Gastroesophageal sphincter (tissue), 4 donors: ENCODE measurements at regions not wholly inside any gene's neighbourhood (a gene's known extent, or its start where the extent isn't known, plus 50 kb on each side); places are given as distances from the start of the nearest gene placed in this dataset.

Experiments
- ATAC-seq: fragments of 150-250 bp; one replicate; pipeline ENCODE4 v1.9.1; 2016; ENCODE audit warnings: mild to moderate bottlenecking, moderate library complexity
- H3K27ac ChIP-seq, 4 donors: fragments of 200-600 bp; sonication (generic) in 3 of 4; 1 replicate in 3 of 4; 2 replicates in 1 of 4; pipeline ENCODE4 v1.5.1; 2016 to 2019
- H3K27me3 ChIP-seq: fragments of 200-600 bp; sonication (generic); one replicate; pipeline ENCODE4 v1.5.1; 2019
- H3K36me3 ChIP-seq, 2 donors: fragments of 200-600 bp; sonication (generic); one replicate each; pipeline ENCODE4 v1.5.1; 2019; ENCODE audit warnings: control low read depth in 1 of 2
- H3K4me1 ChIP-seq, 3 donors: fragments of 200-600 bp; sonication (generic); 1 replicate in 2 of 3; 2 replicates in 1 of 3; pipeline ENCODE4 v1.5.1; 2016 to 2019; ENCODE audit warnings: control low read depth in 2 of 3
- H3K4me3 ChIP-seq, 2 donors: fragments of 200-600 bp; sonication (generic); one replicate each; pipeline ENCODE4 v1.5.1; 2019; ENCODE audit warnings: mild to moderate bottlenecking in 1 of 2, moderate library complexity in 1 of 2
- H3K9me3 ChIP-seq, 3 donors: fragments of 200-600 bp; sonication (generic); one replicate each; pipeline ENCODE4 v1.5.1; 2017 to 2019; ENCODE audit warnings: control low read depth in 2 of 3
- EP300 ChIP-seq: sonication (generic); formaldehyde crosslinking; IDR thresholded peaks from one replicate; pipeline ENCODE4 v1.6.1; 2017; ENCODE audit warnings: antibody characterized with exemption, mild to moderate bottlenecking
- POLR2A ChIP-seq, 2 donors: fragments of 450-650 bp; IDR thresholded peaks; one replicate each; pipeline ENCODE4 v1.6.1; 2017; ENCODE audit warnings: antibody characterized with exemption in 2 of 2, mild to moderate bottlenecking in 2 of 2, moderate library complexity in 1 of 2
- POLR2AphosphoS5 ChIP-seq: sonication (generic); formaldehyde crosslinking; IDR thresholded peaks from one replicate; pipeline ENCODE4 v1.6.1; 2017; ENCODE audit warnings: antibody characterized with exemption
- WGBS, 2 donors: methylation state at CpG; one replicate each; pipeline ENCODE4 v1.1.5; 2018; ENCODE audit warnings: low coverage in 1 of 2; 5-methylcytosine and 5-hydroxymethylcytosine counted together
- TF ChIP-seq, protein P1 (sequence below), 4 experiments: fragments of 200-600 bp in 2 of 4; fragments of 450-650 bp in 2 of 4; sonication (generic) in 1 of 4; IDR thresholded peaks; one replicate each; pipeline ENCODE4 v1.5.1; 2017 to 2019; ENCODE audit warnings: antibody characterized with exemption in 4 of 4, mild to moderate bottlenecking in 2 of 4, moderate library complexity in 2 of 4

DNA sequence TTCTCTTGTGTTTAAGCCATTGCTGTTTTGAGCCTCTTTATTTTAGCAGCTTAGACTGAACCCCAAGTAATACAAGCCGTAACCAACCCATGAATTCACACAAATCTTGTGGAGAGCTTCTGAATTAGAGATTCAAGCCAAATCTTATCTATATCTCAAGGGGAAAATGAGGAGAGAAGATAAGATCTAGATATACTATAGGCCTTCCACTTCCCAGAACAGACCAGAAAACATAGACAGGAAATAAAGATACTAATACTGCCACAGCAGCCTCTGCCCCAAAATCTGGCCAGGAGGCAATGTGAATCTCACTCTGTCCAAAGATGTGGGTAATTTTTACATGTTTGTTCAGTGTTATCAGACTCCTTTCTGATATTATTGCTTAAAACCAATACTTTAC lies 307.2 kb downstream of the PTEN start:
- no peak for ATAC-seq
- Histone ChIP-seq H3K9me3 (peaks cover 0 to 11% (median 0%) of the 10 kb centered on the region in 3 donors), H3K4me1 (peaks cover 0 to 6% (median 0%) of the 10 kb centered on the region in 3 donors), H3K27ac (no peak overlapping the region), H3K4me3 (no peak overlapping the region), H3K36me3 (no peaks in the 10 kb centered on the region), H3K27me3 (no peaks in the 10 kb centered on the region)
- TF ChIP-seq, protein P1, sequence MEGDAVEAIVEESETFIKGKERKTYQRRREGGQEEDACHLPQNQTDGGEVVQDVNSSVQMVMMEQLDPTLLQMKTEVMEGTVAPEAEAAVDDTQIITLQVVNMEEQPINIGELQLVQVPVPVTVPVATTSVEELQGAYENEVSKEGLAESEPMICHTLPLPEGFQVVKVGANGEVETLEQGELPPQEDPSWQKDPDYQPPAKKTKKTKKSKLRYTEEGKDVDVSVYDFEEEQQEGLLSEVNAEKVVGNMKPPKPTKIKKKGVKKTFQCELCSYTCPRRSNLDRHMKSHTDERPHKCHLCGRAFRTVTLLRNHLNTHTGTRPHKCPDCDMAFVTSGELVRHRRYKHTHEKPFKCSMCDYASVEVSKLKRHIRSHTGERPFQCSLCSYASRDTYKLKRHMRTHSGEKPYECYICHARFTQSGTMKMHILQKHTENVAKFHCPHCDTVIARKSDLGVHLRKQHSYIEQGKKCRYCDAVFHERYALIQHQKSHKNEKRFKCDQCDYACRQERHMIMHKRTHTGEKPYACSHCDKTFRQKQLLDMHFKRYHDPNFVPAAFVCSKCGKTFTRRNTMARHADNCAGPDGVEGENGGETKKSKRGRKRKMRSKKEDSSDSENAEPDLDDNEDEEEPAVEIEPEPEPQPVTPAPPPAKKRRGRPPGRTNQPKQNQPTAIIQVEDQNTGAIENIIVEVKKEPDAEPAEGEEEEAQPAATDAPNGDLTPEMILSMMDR (IDR thresholded peaks at IDR 0.05), result no peak
- TF ChIP-seq POLR2AphosphoS5 (no peak), POLR2A (IDR thresholded peaks at IDR 0.05) (no peak), EP300 (no peak)
- WGBS, 2 donors, result 88% methylated on average over 1 of the region's 1 CpG; no CpG with 5 or more reads in 1 of the 2 donors

DNA sequence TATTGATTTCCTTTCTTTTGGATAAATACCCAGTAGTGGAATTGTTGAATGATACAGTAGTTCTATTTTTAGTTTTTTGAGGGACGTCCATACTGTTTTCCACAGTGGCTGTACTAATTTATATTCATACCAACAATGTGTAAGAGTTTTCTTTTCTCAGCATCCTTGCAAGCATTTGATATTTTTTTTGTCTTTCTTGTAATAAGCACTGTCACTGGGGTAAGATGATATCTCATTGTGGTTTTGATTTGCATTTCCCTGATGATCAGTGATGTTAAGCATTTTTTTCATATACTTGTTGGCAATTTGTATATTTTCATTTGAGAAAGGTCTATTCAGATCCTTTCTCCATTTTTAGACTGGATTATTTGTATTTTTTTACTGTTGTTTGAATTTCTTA lies 308.7 kb downstream of the PTEN start:
- 21 to 25% methylated on average over 1 of the region's 1 CpG for WGBS, 2 donors
- Histone ChIP-seq H3K27me3 (no peaks in the 10 kb centered on the region), H3K27ac (no peak overlapping the region), H3K4me3 (no peak overlapping the region), H3K4me1 (no peaks in the 10 kb centered on the region), H3K36me3 (no peaks in the 10 kb centered on the region), H3K9me3 (peaks cover 0 to 15% (median 0%) of the 10 kb centered on the region in 3 donors)
- ATAC-seq, result no peak
- TF ChIP-seq POLR2A (IDR thresholded peaks at IDR 0.05) (no peak), POLR2AphosphoS5 (no peak), EP300 (no peak)

DNA sequence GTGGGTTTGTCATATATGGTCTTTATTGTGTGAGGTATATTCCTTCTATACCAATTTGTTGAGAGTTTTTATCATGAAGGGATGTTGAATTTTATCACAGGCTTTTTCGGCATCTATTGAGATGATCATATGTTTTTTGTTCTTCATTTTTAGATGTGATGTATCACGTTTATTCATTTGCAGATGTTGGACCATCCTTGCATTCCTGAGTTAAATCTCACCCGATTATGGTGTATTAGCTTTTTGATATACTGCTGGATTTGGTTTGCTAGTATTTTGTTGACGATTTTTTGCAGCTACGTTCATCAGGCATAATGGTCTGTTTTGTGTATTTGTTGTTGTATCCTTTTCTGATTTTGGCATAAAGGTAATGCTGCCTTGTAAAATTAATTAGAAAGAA lies 311.0 kb downstream of the PTEN start:
- H3K36me3 ChIP-seq, result no peaks in the 10 kb centered on the region
- no peak for ATAC-seq
- H3K27me3 ChIP-seq, result no peaks in the 10 kb centered on the region
- peaks cover 0 to 22% (median 0%) of the 10 kb centered on the region in 3 donors for H3K9me3 ChIP-seq
- no peak overlapping the region for H3K4me3 ChIP-seq
- TF ChIP-seq EP300 (no peak), POLR2A (IDR thresholded peaks at IDR 0.05) (no peak), POLR2AphosphoS5 (no peak)
- TF ChIP-seq, protein P1 (IDR thresholded peaks at IDR 0.05), result no peak
- no peak overlapping the region for H3K27ac ChIP-seq
- 89 to 91% methylated on average over 5 of the region's 5 CpGs for WGBS, 2 donors
- no peaks in the 10 kb centered on the region for H3K4me1 ChIP-seq

DNA sequence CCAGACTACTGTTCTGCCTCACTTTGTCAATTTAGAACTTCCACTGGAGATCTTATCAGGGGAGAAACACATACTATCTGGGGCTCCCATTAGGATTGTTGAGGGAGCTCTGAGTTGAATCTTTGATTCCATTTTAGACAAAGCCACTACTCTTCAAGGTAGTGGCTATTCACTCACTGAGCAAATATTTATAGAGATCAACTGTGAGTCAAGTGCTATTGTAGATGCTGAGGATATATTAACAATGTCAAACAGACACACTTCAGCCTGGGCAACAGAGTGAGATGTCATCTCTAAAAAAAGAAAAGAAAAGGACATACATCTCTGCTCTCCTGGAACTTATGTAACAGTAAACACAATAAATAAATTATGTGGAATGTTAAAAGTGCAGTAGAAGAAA lies 315.3 kb downstream of the PTEN start:
- Histone ChIP-seq H3K4me3 (no peak overlapping the region), H3K27ac (no peak overlapping the region)
- TF ChIP-seq POLR2A (IDR thresholded peaks at IDR 0.05), result no peak

DNA sequence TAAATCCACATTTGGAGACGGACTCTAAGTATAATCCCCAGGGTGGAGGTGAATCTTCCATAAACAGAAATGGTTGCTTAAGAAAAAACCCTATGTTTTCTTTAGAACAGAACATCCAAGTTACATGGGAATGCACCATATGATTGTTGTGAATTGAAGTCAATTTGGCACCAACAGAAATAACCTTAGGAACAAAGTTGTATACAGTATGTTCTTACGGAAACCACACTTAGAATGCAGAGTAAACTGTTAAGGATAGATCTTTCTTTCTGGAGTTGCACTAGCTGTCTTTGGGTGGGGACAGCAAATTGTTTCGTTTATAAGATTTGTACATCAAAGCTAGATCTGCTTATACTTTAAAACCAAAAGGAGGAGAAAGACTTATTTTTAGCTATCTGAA lies 316.4 kb downstream of the PTEN start:
- Histone ChIP-seq H3K36me3 (no peaks in the 10 kb centered on the region), H3K4me3 (no peak overlapping the region), H3K4me1 (no peaks in the 10 kb centered on the region), H3K9me3 (peaks cover 0 to 14% (median 0%) of the 10 kb centered on the region in 3 donors), H3K27me3 (no peaks in the 10 kb centered on the region), H3K27ac (no peak overlapping the region)
- TF ChIP-seq POLR2A (IDR thresholded peaks at IDR 0.05), result no peak
- TF ChIP-seq EP300, result no peak
- TF ChIP-seq, protein P1 (IDR thresholded peaks at IDR 0.05), result no peak
- TF ChIP-seq POLR2AphosphoS5, result no peak
- 52 to 84% methylated on average over 2 to 3 of the region's 3 CpGs for WGBS, 2 donors
- ATAC-seq, result no peak

More for the DNA sequence above, 315.3 kb downstream of the PTEN start:
- no peaks in the 10 kb centered on the region for H3K4me1 ChIP-seq
- peaks cover 0 to 22% (median 0%) of the 10 kb centered on the region in 3 donors for H3K9me3 ChIP-seq
- H3K27me3 ChIP-seq, result no peaks in the 10 kb centered on the region
- ATAC-seq, result no peak
- no peaks in the 10 kb centered on the region for H3K36me3 ChIP-seq

DNA sequence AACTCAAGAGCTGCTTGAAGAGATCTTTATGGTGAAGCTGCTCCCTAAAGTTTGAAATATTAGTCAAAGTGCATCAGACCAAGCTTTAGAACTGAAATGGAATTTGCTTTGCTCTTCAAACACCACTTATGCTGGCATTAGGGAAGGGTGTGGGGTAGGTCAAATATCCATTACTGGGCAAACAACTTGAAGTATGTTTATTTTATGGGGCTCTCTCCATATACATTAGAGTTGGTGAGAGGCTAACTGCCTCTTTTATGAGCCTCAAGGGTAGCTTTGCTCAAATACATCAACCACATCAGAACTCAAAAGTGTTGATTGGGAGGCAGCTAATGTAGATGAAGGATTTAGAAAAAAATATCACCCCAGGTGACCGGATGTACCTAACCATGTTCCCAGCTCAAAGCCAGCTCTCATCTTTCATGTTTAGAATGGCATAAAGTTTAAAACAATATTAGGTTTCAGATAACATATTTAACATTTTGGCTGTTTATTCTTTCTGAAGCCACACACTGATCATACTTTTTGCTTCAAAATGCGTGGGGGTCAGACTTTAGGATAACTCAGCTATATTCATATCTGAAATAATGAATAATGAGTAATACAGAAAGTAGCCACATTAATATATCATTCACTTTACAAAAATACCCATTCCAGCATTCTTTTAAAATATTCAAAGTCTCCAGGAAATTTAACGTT lies 318.6 kb downstream of the PTEN start:
- TF ChIP-seq POLR2AphosphoS5, result no peak
- TF ChIP-seq EP300, result no peak
- no peak for TF ChIP-seq POLR2A (IDR thresholded peaks at IDR 0.05)
- TF ChIP-seq, protein P1 (IDR thresholded peaks at IDR 0.05), result no peak
- 49 to 59% methylated on average over 3 of the region's 3 CpGs for WGBS, 2 donors
- peaks cover 0 to 8% (median 0%) of the 10 kb centered on the region in 3 donors for H3K9me3 ChIP-seq
- H3K36me3 ChIP-seq, result no peaks in the 10 kb centered on the region
- no peak for ATAC-seq
- H3K4me1 ChIP-seq, result no peaks in the 10 kb centered on the region
- no peak overlapping the region for H3K4me3 ChIP-seq
- H3K27me3 ChIP-seq, result no peaks in the 10 kb centered on the region
- no peak overlapping the region for H3K27ac ChIP-seq
